Liver (tissue), 8 donors: ENCODE measurements at regions not wholly inside any gene's neighbourhood (a gene's known extent, or its start where the extent isn't known, plus 50 kb on each side); places are given as distances from the start of the nearest gene placed in this dataset.

Experiments used
- DNase-seq: peaks from one replicate; pipeline ENCODE4 v3.0.0-alpha.2; 2017; ENCODE audit warnings: low spot score
- H3K27ac ChIP-seq, 2 donors: one replicate each; pipeline ENCODE4 v1.7.0; 2013; ENCODE audit warnings: inconsistent platforms in 2 of 2, low read length in 2 of 2, control low read depth in 1 of 2, low read depth in 1 of 2, mild to moderate bottlenecking in 1 of 2
- H3K27me3 ChIP-seq, 4 donors: one replicate each; pipeline versions ENCODE4 v1.6.1 to v1.7.0; 2013; ENCODE audit warnings: low read length in 3 of 4, inconsistent platforms in 1 of 4, mild to moderate bottlenecking in 1 of 4, moderate library complexity in 1 of 4; ENCODE audit not compliant: control insufficient read depth in 4 of 4, insufficient read depth in 4 of 4
- H3K36me3 ChIP-seq, 4 donors: one replicate each; pipeline versions ENCODE4 v1.6.1 to v1.7.0; 2013; ENCODE audit warnings: low read length in 3 of 4, mild to moderate bottlenecking in 3 of 4, low read depth in 1 of 4, moderate library complexity in 1 of 4; ENCODE audit not compliant: control insufficient read depth in 4 of 4, insufficient read depth in 3 of 4
- H3K4me1 ChIP-seq, 4 donors: one replicate each; pipeline versions ENCODE4 v1.6.1 to v1.7.0; 2013; ENCODE audit warnings: low read length in 3 of 4, mild to moderate bottlenecking in 3 of 4, moderate library complexity in 1 of 4; ENCODE audit not compliant: control insufficient read depth in 4 of 4, insufficient read depth in 4 of 4
- H3K4me3 ChIP-seq, 3 donors: one replicate each; pipeline versions ENCODE4 v1.6.1 to v1.7.0; 2013; ENCODE audit warnings: low read length in 3 of 3, control low read depth in 1 of 3, low read depth in 1 of 3, mild to moderate bottlenecking in 1 of 3
- H3K9ac ChIP-seq, 2 donors: one replicate each; pipeline ENCODE4 v1.7.0; 2013; ENCODE audit warnings: low read length in 2 of 2, mild to moderate bottlenecking in 2 of 2, moderate library complexity in 2 of 2, control low read depth in 1 of 2, low read depth in 1 of 2
- H3K9me3 ChIP-seq, 4 donors: one replicate each; pipeline versions ENCODE4 v1.6.1 to v1.7.0; 2013; ENCODE audit warnings: low read length in 3 of 4; ENCODE audit not compliant: control insufficient read depth in 4 of 4
- CTCF ChIP-seq: fragments of 150-350 bp; IDR thresholded peaks from 2 replicates; pipeline ENCODE4 v1.5.1; 2017; ENCODE audit warnings: improper control_type of control experiment, low read depth, low read length; ENCODE audit not compliant: missing input control
- EGR1 ChIP-seq, 2 donors: IDR thresholded peaks; 2 replicates each; pipeline ENCODE4 v1.6.1; 2016 to 2018; ENCODE audit warnings: antibody characterized with exemption in 2 of 2, low read depth in 2 of 2
- FOXA1 ChIP-seq: IDR thresholded peaks from 2 replicates; pipeline ENCODE4 v1.6.1; 2016; ENCODE audit warnings: antibody characterized with exemption
- FOXA2 ChIP-seq: IDR thresholded peaks from 2 replicates; pipeline ENCODE4 v1.6.1; 2016; ENCODE audit warnings: antibody characterized with exemption
- GABPA ChIP-seq, 2 donors: IDR thresholded peaks in 1 of 2; conservative IDR thresholded peaks in 1 of 2; 2 replicates each; pipeline ENCODE4 v1.6.1; 2016; ENCODE audit warnings: antibody characterized with exemption in 2 of 2, mild to moderate bottlenecking in 1 of 2, moderate library complexity in 1 of 2
- HNF4A ChIP-seq, 2 donors: conservative IDR thresholded peaks; 2 replicates each; pipeline ENCODE4 v1.6.1; 2016; ENCODE audit warnings: antibody characterized with exemption in 2 of 2, mild to moderate bottlenecking in 2 of 2
- HNF4G ChIP-seq: IDR thresholded peaks from 2 replicates; pipeline ENCODE4 v1.6.1; 2016; ENCODE audit warnings: antibody characterized with exemption
- JUND ChIP-seq, 2 donors: IDR thresholded peaks; 2 replicates each; pipeline ENCODE4 v1.6.1; 2016; ENCODE audit warnings: antibody characterized with exemption in 2 of 2
- MAX ChIP-seq: IDR thresholded peaks from 2 replicates; pipeline ENCODE4 v1.6.1; 2016; ENCODE audit warnings: antibody characterized with exemption
- NR2F2 ChIP-seq: IDR thresholded peaks from 2 replicates; pipeline ENCODE4 v1.6.1; 2016; ENCODE audit warnings: antibody characterized with exemption
- RAD21 ChIP-seq, 2 donors: IDR thresholded peaks; 2 replicates each; pipeline ENCODE4 v1.6.1; 2016; ENCODE audit warnings: antibody characterized with exemption in 2 of 2, mild to moderate bottlenecking in 2 of 2
- RXRA ChIP-seq, 2 donors: IDR thresholded peaks; 2 replicates each; pipeline ENCODE4 v1.6.1; 2017 to 2018; ENCODE audit warnings: antibody characterized with exemption in 2 of 2, mild to moderate bottlenecking in 1 of 2
- SP1 ChIP-seq: IDR thresholded peaks from 2 replicates; pipeline ENCODE4 v1.6.1; 2018; ENCODE audit warnings: antibody characterized with exemption, mild to moderate bottlenecking
- TAF1 ChIP-seq: conservative IDR thresholded peaks from 2 replicates; pipeline ENCODE4 v1.6.1; 2016; ENCODE audit warnings: antibody characterized with exemption, mild to moderate bottlenecking
- YY1 ChIP-seq: IDR thresholded peaks from 2 replicates; pipeline ENCODE4 v1.6.1; 2016; ENCODE audit warnings: antibody characterized with exemption, mild to moderate bottlenecking
- ZBTB33 ChIP-seq: IDR thresholded peaks from 2 replicates; pipeline ENCODE4 v1.6.1; 2016; ENCODE audit warnings: antibody characterized with exemption
- WGBS: extraction: QIAGEN DNeasy Blood & Tissue Kit; methylation state at CpG from one replicate; pipeline ENCODE4 v1.1.7; 2013; 5-methylcytosine and 5-hydroxymethylcytosine counted together
- TF ChIP-seq, protein P1 (sequence below): IDR thresholded peaks from 2 replicates; pipeline ENCODE4 v1.6.1; 2016; ENCODE audit warnings: antibody characterized with exemption
- TF ChIP-seq, protein P2 (sequence below): IDR thresholded peaks from 2 replicates; pipeline ENCODE4 v1.6.1; 2016; ENCODE audit warnings: antibody characterized with exemption, mild to moderate bottlenecking
- donor health status: healthy.
- donor health status: healthy.
- donor health status: healthy.
- donor health status: healthy.
- donor health status: healthy.

DNA sequence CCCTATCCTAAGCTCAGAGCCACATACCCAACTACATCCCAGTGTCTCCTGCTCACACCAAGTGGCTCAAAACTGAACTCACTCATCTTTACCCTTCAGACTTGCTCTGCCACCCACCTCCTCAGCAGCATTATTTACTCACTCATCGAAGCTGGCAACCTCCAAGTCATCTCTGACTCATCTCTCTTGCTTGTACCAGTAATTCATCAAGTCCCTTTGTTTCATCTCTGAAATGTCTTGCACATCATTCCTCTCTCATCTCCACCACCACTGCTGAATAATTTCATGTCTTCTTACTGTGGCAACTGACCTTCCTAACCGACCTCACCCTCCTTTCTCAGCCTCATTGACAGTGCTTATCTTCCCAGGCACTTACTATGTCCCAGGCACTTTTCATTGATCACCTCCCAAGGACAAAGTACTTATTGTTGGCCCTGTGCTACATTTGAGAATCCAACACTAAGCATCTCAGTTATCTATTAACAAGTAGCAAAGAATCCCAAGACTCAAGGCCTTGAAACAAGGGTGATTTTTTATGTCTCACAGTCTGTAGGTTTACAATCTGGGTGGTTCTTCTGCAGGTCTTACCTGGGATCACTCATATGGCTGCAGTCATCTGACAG lies 82.0 kb downstream of the MRPL46 start:
- no peak for DNase-seq
- 35% methylated on average over 2 of the region's 2 CpGs for WGBS
- Histone ChIP-seq H3K9me3 (no peaks in the 10 kb centered on the region), H3K4me1 (no peaks in the 10 kb centered on the region), H3K27ac (no peak overlapping the region), H3K4me3 (no peak overlapping the region), H3K9ac (no peak overlapping the region), H3K27me3 (peaks cover 0 to 8% (median 0%) of the 10 kb centered on the region in 4 donors), H3K36me3 (no peaks in the 10 kb centered on the region)
- TF ChIP-seq FOXA2 = no peak
- TF ChIP-seq ZBTB33 = no peak
- TF ChIP-seq CTCF = no peak
- TF ChIP-seq RXRA (IDR thresholded peaks at IDR 0.05) = no peak
- no peak for TF ChIP-seq HNF4G
- TF ChIP-seq TAF1 = no peak
- TF ChIP-seq JUND (IDR thresholded peaks at IDR 0.05) = no peak
- no peak for TF ChIP-seq HNF4A (conservative IDR thresholded peaks at IDR 0.05)
- TF ChIP-seq NR2F2 = no peak

GRCh38 chr15:88383354-88383753 lies 83.8 kb downstream of the MRPL46 start:
- 73% methylated on average over 1 of the region's 1 CpG for WGBS
- Histone ChIP-seq H3K27me3 (peaks cover 0 to 8% (median 0%) of the 10 kb centered on the region in 4 donors), H3K4me1 (no peaks in the 10 kb centered on the region), H3K36me3 (no peaks in the 10 kb centered on the region), H3K27ac (no peak overlapping the region), H3K4me3 (no peak overlapping the region), H3K9me3 (no peaks in the 10 kb centered on the region), H3K9ac (no peak overlapping the region)
- DNase-seq = no peak
- TF ChIP-seq HNF4G (no peak), TAF1 (no peak), FOXA1 (no peak), CTCF (no peak), GABPA (IDR thresholded peaks at IDR 0.05 in 1 of 2, conservative IDR thresholded peaks at IDR 0.05 in 1 of 2) (no peak), RXRA (IDR thresholded peaks at IDR 0.05) (no peak), MAX (no peak), EGR1 (IDR thresholded peaks at IDR 0.05; ENCODE audit: low read depth in 2 of 2) (no peak), FOXA2 (no peak), NR2F2 (no peak), SP1 (no peak), ZBTB33 (no peak), YY1 (no peak), RAD21 (IDR thresholded peaks at IDR 0.05) (no peak), HNF4A (conservative IDR thresholded peaks at IDR 0.05) (no peak), JUND (IDR thresholded peaks at IDR 0.05) (no peak)
- TF ChIP-seq, protein P1, sequence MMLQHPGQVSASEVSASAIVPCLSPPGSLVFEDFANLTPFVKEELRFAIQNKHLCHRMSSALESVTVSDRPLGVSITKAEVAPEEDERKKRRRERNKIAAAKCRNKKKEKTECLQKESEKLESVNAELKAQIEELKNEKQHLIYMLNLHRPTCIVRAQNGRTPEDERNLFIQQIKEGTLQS = no peak
- TF ChIP-seq, protein P2, sequence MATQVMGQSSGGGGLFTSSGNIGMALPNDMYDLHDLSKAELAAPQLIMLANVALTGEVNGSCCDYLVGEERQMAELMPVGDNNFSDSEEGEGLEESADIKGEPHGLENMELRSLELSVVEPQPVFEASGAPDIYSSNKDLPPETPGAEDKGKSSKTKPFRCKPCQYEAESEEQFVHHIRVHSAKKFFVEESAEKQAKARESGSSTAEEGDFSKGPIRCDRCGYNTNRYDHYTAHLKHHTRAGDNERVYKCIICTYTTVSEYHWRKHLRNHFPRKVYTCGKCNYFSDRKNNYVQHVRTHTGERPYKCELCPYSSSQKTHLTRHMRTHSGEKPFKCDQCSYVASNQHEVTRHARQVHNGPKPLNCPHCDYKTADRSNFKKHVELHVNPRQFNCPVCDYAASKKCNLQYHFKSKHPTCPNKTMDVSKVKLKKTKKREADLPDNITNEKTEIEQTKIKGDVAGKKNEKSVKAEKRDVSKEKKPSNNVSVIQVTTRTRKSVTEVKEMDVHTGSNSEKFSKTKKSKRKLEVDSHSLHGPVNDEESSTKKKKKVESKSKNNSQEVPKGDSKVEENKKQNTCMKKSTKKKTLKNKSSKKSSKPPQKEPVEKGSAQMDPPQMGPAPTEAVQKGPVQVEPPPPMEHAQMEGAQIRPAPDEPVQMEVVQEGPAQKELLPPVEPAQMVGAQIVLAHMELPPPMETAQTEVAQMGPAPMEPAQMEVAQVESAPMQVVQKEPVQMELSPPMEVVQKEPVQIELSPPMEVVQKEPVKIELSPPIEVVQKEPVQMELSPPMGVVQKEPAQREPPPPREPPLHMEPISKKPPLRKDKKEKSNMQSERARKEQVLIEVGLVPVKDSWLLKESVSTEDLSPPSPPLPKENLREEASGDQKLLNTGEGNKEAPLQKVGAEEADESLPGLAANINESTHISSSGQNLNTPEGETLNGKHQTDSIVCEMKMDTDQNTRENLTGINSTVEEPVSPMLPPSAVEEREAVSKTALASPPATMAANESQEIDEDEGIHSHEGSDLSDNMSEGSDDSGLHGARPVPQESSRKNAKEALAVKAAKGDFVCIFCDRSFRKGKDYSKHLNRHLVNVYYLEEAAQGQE = no peak
